MM.1S (cell line): ENCODE measurements at regions not wholly inside any gene's neighbourhood (a gene's known extent, or its start where the extent isn't known, plus 50 kb on each side); places are given as distances from the start of the nearest gene placed in this dataset.

Source experiments
- CTCF ChIP-seq: fragments of 300-600 bp; sonication (generic); IDR thresholded peaks from 2 replicates; pipeline ENCODE4 v1.5.1; 2016; ENCODE audit warnings: antibody characterized with exemption, low read length, mixed read lengths
- EZH2phosphoT487 ChIP-seq: fragments of 300-600 bp; sonication (generic); IDR thresholded peaks from 2 replicates; pipeline ENCODE4 v1.6.1; 2018; ENCODE audit warnings: antibody characterized with exemption, low read length

DNA sequence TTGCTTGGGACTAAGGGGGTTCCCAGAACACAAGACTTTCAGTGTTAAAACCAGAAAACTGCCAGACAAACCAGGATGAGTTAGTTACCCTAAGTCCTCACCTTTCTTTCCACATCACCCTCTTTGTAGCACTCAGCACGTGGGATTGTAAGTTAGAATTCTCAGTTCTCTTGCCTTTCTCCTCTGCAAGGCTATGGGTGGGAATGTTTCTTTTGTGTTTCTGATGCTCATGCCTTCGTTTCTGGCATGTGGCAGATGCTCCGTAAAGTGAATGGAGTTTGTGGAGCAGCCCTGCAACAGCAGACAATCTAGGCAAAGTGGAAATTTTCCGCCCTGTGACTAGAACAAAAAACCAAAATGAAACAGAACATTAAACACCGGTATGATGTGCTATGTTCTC is 64.7 kb upstream of the SPP1 start:
- no peak for TF ChIP-seq CTCF
- no peak for TF ChIP-seq EZH2phosphoT487
